Posterior cingulate gyrus (tissue), 11 donors: ENCODE measurements at regions not wholly inside any gene's neighbourhood (a gene's known extent, or its start where the extent isn't known, plus 50 kb on each side); places are given as distances from the start of the nearest gene placed in this dataset.
A peak's percentile ranks its signal among the peaks of the same experiment; 100 is the strongest.

Source experiments
- DNase-seq, 10 donors: peaks; one replicate each; pipeline versions ENCODE4 v3.0.0 to v3.0.0-alpha.2; 2020 to 2021; ENCODE audit warnings: mixed read lengths in 3 of 10
- intact Hi-C: fragments of 100-400 bp; cut with DNase I; formaldehyde crosslinking; loops from one replicate; pipeline ENCODE4 v1.15.1; 2023

DNA sequence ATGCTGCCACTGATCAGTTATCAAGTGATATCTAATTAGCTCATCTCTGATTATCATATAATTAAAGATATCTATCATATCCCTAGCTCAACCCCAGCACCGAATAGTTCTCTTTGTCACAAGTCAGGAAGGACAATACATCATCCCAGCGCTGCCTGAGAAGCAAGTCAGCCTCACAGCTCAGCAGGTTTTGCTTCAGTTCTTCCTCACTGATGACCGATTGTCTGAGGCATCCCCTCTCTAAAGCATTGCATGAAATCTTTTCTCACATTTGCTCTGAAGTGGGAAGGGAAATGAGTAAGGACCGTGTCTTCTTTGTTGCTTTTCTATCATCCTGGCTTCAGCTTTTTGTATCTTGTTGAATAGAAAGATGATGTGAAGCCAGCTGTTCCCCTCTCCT is 247.9 kb downstream of the CMPK2 start:
- intact Hi-C loops: no loop called here
- DNase-seq: no peak

DNA sequence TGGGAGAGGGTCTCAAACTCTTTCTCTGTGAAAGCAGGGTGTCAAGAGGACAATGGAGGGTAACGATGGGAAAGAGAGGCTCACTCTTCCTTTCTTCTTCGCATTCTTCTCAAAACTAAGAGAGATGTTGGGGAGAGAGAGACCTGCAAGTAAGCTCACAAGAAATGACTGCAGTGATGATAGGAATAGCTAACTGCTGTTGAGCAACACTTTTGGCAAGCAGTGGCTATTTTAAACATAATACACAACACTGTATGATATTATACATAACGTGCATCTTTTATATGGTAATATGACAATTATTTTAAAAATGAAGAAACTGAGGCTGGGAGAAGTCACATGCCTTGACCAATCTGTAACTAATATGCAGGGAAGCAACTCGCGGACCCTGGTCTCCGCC is 247.5 kb downstream of the CMPK2 start:
- intact Hi-C loops: no loop called here
- no peak for DNase-seq

DNA sequence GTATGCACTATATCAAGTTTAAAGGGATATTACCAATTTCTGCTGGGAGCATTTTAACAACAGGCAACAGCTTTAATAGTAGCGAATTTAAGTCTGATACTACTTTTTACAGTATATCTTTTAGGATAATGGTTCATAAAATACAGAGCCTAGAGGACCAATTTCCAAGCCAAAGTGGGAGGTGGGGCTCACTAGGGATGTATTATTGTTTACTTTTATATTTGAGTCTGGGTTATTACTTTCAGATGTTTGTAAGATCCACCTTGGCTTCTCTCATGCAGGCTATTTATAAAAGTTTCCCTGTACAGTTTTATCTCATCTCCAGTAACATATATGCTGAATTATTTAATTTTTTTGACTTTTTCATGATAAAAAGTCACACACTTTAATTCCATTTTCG is 242.0 kb downstream of the CMPK2 start:
- intact Hi-C loops: no loop called here

DNA sequence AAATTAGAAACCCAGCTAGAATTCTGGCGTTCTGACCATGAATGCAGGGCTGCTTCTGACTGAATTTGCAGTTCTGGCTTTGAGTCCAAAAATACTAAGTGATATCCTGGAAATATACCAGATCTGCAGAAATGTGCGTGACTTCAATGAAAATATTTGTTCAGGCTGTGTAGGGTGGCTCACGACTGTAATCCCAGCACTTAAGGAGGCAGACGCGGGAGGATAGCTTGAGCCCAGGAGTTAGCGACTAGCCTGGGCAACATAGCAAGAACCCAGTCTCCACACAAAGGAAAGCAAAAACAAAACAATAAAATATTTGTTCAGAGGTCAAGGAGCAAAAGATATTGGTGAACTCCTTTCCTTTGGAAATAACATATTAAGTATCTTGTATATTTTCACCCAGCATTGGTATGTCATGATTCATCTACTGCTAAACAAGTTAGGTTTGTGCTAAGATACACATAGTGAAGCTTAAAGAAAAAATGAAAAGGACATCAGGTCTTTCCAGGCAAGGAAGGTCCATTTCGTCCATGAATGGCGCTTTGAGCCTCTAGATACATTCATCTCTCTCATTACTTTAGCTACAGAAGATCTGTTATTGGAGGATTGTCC is 239.2 kb downstream of the CMPK2 start:
- intact Hi-C loops: no loop called here
- DNase-seq: no peak

More for the DNA sequence above, 242.0 kb downstream of the CMPK2 start:
- no peak for DNase-seq

DNA sequence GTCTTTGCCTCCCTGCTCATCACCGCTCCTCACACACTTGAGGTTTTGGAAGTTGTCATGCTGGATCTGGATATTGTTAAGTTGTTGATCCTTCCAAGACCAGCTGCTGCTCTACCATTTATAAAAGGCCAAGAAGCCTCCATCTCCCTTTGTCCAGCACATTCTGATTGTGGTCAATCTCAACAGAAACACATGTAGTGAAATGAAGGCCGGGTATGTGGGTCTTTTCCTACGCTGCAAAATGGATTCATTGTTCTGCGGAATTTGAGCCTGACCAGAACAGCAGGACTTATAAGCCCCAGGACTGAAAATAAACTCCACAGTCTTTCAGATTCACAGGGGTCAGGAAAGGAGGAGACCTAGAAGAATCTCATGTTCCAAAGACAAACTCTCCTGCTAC is 238.4 kb downstream of the CMPK2 start:
- intact Hi-C loops: no loop called here

DNA sequence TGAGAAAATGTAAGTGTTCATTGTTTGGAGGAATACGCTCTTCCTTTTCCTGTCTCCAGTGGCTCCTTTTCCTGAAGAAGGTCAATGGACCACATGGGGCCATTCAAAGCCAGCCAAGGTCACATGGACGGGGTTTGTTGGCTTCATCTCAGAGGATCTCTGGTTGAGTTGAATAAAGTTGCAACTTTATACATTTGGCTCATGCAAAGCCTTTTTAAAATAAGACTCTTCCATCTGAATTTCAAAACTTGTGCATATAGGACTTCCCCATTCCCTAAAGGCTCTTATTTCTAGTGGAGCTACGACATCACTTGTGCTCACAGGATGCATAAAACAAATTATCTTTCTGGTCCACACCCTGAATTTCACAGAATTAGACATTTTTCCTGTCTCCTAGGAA is 235.5 kb downstream of the CMPK2 start:
- DNase-seq: no peak
- intact Hi-C loops: no loop called here

More for the DNA sequence above, 238.4 kb downstream of the CMPK2 start:
- DNase-seq: no peak

DNA sequence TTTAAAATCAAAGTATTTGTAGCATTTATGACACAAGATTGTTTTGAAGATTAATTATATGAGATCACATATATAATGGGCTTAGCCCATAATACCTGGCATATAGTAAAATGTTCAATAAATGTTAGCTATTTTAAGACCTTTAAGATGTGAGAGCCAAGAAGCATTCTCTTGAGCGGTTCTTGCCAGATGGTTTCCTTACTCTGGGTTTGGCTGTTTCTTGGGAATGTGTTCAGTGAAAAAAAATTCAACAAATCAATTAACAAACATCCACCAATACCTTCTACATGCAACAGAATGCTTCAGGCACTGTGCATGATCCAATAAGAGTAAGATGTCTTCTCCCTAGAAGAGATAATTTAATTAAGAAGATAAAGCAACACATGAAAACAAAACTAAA is 230.4 kb downstream of the CMPK2 start:
- intact Hi-C loops: no loop called here
- no peak for DNase-seq

DNA sequence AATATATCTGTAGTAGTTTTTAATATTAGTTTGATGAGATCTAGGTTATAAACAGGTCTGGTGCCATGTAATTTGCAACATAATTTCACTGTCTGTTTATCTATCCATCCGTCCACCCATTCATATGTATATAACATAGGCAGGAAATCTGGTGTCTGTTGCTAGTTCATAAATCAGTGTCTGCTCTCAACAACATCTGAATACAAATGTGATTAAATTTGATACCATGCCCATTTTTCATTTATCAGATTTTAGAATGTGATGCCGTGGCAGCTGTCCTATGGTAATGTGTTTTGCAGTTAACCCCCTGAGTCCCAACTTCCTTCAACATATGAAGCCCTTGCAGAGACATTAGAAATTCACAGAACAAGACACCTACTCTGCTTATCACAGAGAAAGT is 228.4 kb downstream of the CMPK2 start:
- intact Hi-C loops: no loop called here
- no peak for DNase-seq

DNA sequence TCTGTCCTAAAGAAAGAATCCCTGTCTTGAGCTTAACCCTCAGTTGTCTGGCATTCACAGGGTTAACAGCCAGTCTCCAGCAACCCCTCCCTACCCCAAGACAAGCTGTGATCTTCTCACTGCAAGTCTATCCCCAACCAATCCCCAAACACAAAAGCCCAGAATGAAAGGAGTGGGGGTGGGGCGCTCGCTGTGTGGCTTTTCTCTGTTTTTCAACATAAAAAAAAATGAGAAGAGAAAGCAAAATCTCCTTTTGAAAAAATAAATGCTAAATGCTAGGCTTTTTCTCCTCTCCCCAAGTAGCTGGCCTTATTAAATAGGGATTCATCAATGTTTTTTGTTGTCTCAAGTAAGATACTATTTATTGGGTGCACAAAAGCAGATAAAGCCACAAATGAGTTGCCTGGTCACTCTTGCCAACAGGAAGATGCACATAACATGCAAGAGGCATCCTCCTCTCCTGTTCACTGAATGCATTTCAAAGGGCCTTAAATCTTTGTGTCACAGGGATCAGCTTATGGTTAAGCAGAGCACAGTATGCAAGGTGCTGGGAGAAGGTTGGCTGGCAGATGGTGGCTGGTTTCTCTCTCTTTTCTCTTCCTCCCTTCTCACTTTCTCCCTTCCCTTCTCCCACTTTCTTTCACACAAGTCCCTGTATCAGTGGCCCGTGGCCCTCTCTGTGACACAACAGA is 225.6 kb downstream of the CMPK2 start:
- no peak for DNase-seq
- intact Hi-C loops: loop anchor here (10.0 kb wide), 1 partner anchor 105 kb away; no protein-coding TSS in a partner anchor

DNA sequence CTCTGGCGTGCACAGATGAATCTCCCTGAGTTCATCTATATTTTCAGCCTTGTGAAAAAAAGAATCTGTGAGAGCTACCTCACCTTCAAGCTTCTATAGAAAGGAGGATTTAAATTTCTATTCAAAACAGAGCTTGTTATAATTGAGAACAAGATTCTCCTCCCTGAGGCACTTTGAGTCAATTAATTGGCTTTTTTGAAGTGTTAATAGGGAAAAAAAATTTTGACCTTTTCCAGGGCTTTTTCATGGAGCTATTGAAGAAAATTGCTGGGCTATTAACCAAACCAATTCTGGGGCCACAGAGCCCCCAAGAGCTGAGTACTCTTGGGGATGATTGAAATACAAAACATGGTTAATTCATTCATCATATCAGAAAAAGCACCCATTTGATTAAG is 225.1 kb downstream of the CMPK2 start:
- DNase-seq: no peak
- intact Hi-C loops: loop anchor here (10.0 kb wide), 1 partner anchor 106 kb away; no protein-coding TSS in a partner anchor

DNA sequence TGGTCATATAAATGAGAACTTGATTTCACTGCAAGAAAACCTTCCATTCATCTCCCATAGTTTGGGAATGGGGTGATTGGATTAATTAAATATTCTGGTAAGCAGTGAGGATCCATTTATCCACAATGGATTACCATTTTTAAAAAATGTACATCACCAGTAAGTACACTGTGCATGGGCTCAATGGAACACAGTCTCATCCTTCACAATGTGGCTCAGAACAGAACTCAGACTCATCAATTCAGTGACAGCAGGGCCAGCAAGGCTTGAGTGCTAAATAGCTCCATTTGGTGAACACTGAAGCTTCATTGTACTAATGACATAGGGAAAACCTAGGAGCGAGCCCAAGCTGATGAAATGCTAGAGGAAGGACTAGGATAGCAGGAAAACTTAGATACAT is 223.8 kb downstream of the CMPK2 start:
- intact Hi-C loops: loop anchor here (10.0 kb wide), 1 partner anchor 107 kb away; no protein-coding TSS in a partner anchor
- no peak for DNase-seq

DNA sequence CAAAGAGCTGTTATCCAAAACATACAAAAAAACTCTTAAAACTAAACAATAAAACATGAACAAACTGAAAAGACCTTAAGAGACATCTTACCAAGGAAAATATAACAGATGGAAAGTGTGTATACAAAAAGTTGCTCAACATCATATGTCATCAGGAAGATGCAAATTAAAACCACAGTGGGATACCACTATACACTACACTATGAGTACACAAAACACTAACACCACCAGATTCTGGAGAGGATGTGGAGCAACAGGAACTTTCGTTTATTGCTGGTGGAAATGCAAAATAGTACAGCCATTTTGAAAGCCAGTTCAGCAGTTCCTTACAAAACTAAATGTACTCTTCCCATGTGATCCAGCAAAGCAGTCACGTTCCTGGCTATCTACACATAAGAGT is 221.4 kb downstream of the CMPK2 start:
- DNase-seq: no peak
- intact Hi-C loops: loop anchor here (10.0 kb wide), 1 partner anchor 109 kb away; no protein-coding TSS in a partner anchor

DNA sequence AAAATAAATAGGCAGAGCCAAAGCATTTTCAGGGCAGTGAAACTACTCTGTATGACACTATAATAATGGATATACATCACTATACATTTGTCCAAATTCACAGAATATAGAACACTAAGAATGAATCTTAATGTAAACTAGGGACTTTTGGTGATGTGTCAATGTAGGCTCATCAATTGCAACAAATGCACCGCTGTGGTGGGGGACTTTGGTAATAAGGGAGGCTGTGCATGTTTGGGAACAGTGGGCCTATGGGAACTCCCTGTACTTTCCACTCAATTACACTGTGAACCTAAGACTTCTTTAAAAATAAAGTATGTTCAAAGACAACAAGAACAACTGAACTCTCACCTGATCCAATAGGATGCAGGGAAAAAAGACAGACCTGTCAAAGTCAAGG is 220.7 kb downstream of the CMPK2 start:
- intact Hi-C loops: loop anchor here (10.0 kb wide), 1 partner anchor 110 kb away; no protein-coding TSS in a partner anchor
- DNase-seq: no peak

DNA sequence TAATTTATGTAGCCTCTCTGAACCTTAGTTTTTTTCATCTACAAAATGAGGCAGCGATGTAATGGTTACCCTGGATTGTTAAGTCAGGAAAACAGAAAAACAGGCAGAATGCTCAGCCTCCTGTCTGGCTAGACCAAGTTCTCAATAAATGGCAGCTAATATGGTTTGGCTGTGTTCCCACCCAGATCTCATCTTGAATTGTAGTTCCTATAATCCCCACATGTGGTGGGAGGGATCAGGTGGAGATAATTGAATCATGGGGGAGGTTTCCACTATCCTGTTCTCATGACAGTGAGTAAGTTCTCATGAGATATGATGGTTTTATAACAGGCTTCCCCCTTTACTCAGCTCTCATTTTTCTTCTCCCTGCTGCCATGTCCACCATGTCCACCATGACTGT is 220.0 kb downstream of the CMPK2 start:
- intact Hi-C loops: loop anchor here (10.0 kb wide), 1 partner anchor 111 kb away; no protein-coding TSS in a partner anchor
- no peak for DNase-seq

DNA sequence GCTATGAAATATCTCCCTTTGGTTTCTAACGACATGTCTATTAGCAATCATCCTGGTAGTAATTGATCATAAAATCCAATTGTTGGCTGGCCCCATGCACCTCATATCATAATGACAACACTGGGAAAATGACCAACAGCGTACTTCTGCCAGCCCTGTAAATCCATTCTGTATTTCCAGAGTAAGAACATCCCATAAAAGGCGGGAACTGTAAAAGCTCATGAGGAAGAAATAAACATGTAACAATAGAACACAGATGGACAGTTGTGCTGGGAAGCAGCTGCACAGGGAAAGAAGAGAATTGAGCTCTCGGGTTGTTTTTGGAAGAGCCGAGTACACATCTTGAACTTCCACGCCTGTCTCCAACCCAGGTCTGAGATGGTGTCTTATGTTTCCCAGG is 218.7 kb downstream of the CMPK2 start:
- intact Hi-C loops: loop anchor here (10.0 kb wide), 1 partner anchor 112 kb away; no protein-coding TSS in a partner anchor
- DNase-seq: no peak

DNA sequence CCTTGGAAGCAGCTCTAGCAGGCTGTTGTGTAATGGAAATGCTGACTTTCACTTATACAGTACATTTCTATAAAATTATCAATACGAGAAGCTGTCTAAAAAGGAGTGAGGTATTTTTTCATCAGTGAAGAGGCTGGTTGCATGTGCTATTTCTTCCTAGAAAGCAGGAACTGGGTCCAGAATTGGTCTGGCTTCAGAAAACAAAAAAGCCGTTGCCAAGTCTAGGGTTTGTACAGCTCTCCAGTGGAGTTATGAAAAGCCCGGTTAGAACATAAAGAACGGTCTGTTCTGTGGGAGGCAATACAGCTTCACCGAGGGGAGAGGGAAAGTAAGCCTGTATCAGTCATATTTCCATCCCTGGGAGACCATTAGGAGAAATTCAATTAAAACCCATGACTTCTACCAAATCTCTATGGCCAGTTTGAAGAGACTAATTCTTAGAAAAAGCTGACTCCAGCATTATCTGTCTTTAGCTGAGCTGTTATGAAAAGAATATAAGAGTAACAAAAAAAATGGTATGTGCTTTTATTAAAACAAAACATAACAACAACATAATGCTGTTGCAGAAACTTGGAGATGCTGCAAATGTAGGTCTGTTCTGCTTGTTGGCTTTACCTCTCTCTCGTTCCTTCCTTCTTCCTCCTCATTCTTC is 217.0 kb downstream of the CMPK2 start:
- intact Hi-C loops: loop anchor here (10.0 kb wide), 1 partner anchor 114 kb away; no protein-coding TSS in a partner anchor
- DNase-seq: peak in 2 of 10 donors; percentile 9 to 17

DNA sequence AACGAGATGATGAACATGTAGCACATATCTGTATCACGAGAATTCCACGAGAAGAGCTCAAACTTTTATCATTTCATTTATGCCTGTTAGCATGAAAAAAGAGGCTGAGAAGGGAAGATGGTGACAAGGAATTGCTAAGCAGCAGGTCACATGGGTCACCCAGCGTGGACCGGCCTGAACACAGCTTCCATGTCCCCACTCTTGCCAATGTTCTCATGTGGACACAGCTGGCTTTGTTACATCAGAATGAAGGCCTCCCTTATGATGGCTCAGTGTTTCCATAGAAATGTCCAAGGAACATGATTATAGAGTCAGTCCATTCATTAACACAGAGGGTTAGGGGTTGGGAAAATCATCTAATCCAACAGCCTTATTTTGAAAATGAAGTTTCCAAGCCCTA is 215.4 kb downstream of the CMPK2 start:
- intact Hi-C loops: no loop called here
- DNase-seq: peak in 7 of 10 donors; percentile 8 to 88 (median 56)

DNA sequence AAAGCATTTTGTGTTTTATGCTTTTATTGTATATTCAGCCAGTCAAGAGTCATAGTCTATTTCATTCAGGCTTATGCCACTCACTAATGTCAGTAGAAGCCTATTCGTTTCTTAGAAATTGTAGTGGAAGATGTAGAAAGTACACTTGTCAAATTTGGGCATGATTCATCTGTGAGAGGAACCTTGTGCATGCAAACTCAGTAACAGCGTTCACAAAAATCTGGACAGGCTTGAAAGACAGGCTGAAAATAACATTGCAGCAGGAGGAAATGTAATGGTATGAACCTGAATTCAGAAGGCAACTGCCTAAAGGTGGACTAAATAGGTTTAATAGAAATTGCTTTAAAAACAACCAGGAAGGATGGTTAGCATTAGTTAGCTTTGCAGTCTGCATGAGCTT is 213.5 kb downstream of the CMPK2 start:
- DNase-seq: no peak
- intact Hi-C loops: no loop called here

DNA sequence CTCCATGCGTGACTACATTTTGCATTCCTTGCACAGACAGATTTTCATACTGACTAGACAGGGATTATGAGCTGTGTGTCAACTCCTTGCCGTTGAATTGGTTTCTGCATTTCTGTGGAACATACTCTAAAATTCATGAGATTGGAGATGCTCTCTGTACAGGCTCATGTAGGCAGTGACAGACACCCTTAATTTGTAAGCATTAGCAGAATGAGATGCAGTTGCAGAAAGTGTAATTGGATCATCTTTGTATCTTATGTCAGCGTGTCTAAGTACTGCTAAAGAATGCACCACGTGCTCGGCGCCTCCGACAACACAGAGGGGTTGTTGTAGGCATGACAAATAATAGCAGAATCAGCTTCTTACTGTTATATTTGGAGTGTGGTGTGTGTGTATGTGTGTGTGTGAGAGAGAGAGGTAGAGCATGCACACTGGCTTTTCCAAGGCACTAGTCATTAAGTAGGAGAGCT is 212.4 kb downstream of the CMPK2 start:
- intact Hi-C loops: no loop called here
- DNase-seq: no peak

DNA sequence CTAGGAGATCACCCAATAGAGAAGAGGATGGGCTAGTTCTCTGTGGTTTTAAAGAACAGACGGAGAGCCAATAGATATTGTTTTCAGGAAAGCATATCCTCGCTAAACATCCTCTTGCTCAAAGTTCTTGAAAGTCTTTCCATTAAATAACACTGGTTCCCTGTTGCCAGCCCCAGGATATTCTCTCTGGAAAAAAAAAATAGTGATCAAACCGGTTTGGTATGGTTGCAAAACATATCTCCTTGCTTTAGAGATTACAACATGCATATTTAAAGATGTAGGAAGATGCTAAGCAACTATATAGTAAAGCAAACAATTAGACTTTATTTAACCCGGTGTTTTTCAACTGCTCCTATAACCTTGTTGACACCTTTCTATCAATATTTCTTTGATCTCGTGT is 211.4 kb downstream of the CMPK2 start:
- intact Hi-C loops: no loop called here
- no peak for DNase-seq

DNA sequence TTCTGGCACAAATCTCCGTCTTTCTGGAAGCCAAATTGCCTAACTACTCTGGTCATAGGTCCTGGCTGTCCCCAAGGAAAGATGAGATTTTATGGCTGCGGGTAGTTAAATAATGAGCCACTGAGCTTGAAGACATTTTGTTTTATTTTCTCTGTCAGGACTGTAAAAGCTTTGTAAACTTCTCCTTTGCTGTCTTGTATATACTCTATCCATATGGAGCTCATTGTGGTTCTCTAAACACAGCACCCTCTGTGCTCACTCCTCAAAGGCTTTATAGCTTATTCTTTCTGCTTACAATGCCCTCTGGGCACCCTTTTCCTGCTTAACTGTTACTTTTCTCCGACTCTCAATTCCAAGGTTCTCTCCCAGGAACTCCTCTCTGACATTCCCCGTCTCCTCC is 209.1 kb downstream of the CMPK2 start:
- intact Hi-C loops: no loop called here
- no peak for DNase-seq
